ENCODE measurements at regions not wholly inside any gene's neighbourhood (a gene's known extent, or its start where the extent isn't known, plus 50 kb on each side); places are given as distances from the start of the nearest gene placed in this dataset.

- intact Hi-C loops (cut with micrococcal nuclease) = no loop called here
- H3K4me2 ChIP-seq (ENCODE audit: low read length) = no peak overlapping the region
- TF ChIP-seq EZH2 (IDR thresholded peaks at IDR 0.05; ENCODE audit: low read length, unreplicated experiment) (no peak), EZH2phosphoT487 (IDR thresholded peaks at IDR 0.05; ENCODE audit: borderline replicate concordance, low read length) (no peak)
- TF ChIP-seq, protein P1, sequence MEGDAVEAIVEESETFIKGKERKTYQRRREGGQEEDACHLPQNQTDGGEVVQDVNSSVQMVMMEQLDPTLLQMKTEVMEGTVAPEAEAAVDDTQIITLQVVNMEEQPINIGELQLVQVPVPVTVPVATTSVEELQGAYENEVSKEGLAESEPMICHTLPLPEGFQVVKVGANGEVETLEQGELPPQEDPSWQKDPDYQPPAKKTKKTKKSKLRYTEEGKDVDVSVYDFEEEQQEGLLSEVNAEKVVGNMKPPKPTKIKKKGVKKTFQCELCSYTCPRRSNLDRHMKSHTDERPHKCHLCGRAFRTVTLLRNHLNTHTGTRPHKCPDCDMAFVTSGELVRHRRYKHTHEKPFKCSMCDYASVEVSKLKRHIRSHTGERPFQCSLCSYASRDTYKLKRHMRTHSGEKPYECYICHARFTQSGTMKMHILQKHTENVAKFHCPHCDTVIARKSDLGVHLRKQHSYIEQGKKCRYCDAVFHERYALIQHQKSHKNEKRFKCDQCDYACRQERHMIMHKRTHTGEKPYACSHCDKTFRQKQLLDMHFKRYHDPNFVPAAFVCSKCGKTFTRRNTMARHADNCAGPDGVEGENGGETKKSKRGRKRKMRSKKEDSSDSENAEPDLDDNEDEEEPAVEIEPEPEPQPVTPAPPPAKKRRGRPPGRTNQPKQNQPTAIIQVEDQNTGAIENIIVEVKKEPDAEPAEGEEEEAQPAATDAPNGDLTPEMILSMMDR (conservative IDR thresholded peaks at IDR 0.05; ENCODE audit: low read depth, low read length) = no peak
- H3K4me1 ChIP-seq (ENCODE audit: insufficient read depth, low read length) = no peaks in the 10 kb centered on the region
- ChIA-PET POLR2A (ENCODE audit: unreplicated experiment) (no interaction called here), CTCF (no interaction called here)
- H3F3A ChIP-seq (ENCODE audit: low read length, unreplicated experiment) = no peaks in the 10 kb centered on the region
- H3K79me2 ChIP-seq (ENCODE audit: low read length) = no peaks in the 10 kb centered on the region
- no peak overlapping the region for H2AFZ ChIP-seq (ENCODE audit: low read length)
- H3K36me3 ChIP-seq (ENCODE audit: low read depth, low read length) = no peaks in the 10 kb centered on the region
- BruUV-seq (replicated peaks) = no TSS peak
- no peaks in the 10 kb centered on the region for H3K9me2 ChIP-seq (replicated peaks; ENCODE audit: low read length)
- no peaks in the 10 kb centered on the region for H3K9me3 ChIP-seq (ENCODE audit: low read length)
- H3K27ac ChIP-seq (ENCODE audit: low read length) = no peak overlapping the region
- no peak overlapping the region for H3K9ac ChIP-seq (ENCODE audit: low read length)
- no peak overlapping the region for H3K4me3 ChIP-seq (ENCODE audit: low read length)
- ATAC-seq (no peak), DNase-seq (no peak)
- no peaks in the 10 kb centered on the region for H4K20me1 ChIP-seq (ENCODE audit: low read length)
- H3K27me3 ChIP-seq (ENCODE audit: low read length) = peaks cover 90% of the 10 kb centered on the region
Measured at GRCh38 chr20:24370249-24370648, 99.2 kb upstream of the SYNDIG1 start.

DNA sequence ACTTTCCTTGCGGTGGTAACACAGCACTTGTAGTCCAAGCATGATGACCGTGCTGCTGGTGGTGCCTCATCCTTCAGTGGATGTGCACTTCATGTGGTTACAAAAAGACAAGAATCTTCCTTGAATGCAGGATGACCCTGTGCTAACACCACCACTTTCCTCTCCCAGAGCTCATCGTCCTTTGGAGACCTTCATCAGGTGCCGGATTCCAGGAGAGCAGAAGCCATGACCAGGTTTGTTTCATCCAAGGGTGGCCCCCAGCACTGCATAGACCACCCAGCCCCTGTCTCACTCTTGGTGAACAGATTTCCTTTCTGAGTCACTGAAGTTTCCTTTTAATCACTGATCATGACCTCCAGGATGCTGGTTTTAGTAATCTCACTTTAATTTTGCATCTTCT, 101.2 kb upstream of the SYNDIG1 start:
- intact Hi-C loops (cut with micrococcal nuclease) = no loop called here

GRCh38 chr20:24366336-24367004, 103.0 kb upstream of the SYNDIG1 start:
- ChIA-PET CTCF (no interaction called here), POLR2A (ENCODE audit: unreplicated experiment) (no interaction called here)
- no TSS peak for BruUV-seq (replicated peaks)
- H4K20me1 ChIP-seq (ENCODE audit: low read length) = no peaks in the 10 kb centered on the region
- no peak overlapping the region for H3K9ac ChIP-seq (ENCODE audit: low read length)
- no peaks in the 10 kb centered on the region for H3F3A ChIP-seq (ENCODE audit: low read length, unreplicated experiment)
- ATAC-seq (no peak), DNase-seq (no peak)
- H3K4me1 ChIP-seq (ENCODE audit: insufficient read depth, low read length) = no peaks in the 10 kb centered on the region
- no peak overlapping the region for H2AFZ ChIP-seq (ENCODE audit: low read length)
- peaks cover 81% of the 10 kb centered on the region for H3K27me3 ChIP-seq (ENCODE audit: low read length)
- no peaks in the 10 kb centered on the region for H3K79me2 ChIP-seq (ENCODE audit: low read length)
- H3K27ac ChIP-seq (ENCODE audit: low read length) = no peak overlapping the region
- no peaks in the 10 kb centered on the region for H3K36me3 ChIP-seq (ENCODE audit: low read depth, low read length)
- no peak overlapping the region for H3K4me2 ChIP-seq (ENCODE audit: low read length)
- 0 out of 2 replicates have a peak, but pooled peaks cover 6% of the 10 kb centered on the region for H3K9me3 ChIP-seq (ENCODE audit: low read length)
- intact Hi-C loops (cut with micrococcal nuclease) = no loop called here
- TF ChIP-seq, protein P1 (conservative IDR thresholded peaks at IDR 0.05; ENCODE audit: low read depth, low read length) = no peak
- no peak for TF ChIP-seq EZH2 (IDR thresholded peaks at IDR 0.05; ENCODE audit: low read length, unreplicated experiment)
- no peak for TF ChIP-seq EZH2phosphoT487 (IDR thresholded peaks at IDR 0.05; ENCODE audit: borderline replicate concordance, low read length)
- H3K9me2 ChIP-seq (replicated peaks; ENCODE audit: low read length) = no peaks in the 10 kb centered on the region
- no peak overlapping the region for H3K4me3 ChIP-seq (ENCODE audit: low read length)

More for the DNA sequence above, 101.2 kb upstream of the SYNDIG1 start:
- POLR2A ChIA-PET (ENCODE audit: unreplicated experiment) = no interaction called here
- H4K20me1 ChIP-seq (ENCODE audit: low read length) = no peaks in the 10 kb centered on the region
- H3K9me3 ChIP-seq (ENCODE audit: low read length) = no peaks in the 10 kb centered on the region
- no peaks in the 10 kb centered on the region for H3K9me2 ChIP-seq (replicated peaks; ENCODE audit: low read length)
- no peak for TF ChIP-seq EZH2 (IDR thresholded peaks at IDR 0.05; ENCODE audit: low read length, unreplicated experiment)
- TF ChIP-seq EZH2phosphoT487 (IDR thresholded peaks at IDR 0.05; ENCODE audit: borderline replicate concordance, low read length) = no peak
- TF ChIP-seq, protein P1 (conservative IDR thresholded peaks at IDR 0.05; ENCODE audit: low read depth, low read length) = no peak
- H3K4me2 ChIP-seq (ENCODE audit: low read length) = no peak overlapping the region
- BruUV-seq (replicated peaks) = no TSS peak
- peaks cover 88% of the 10 kb centered on the region for H3K27me3 ChIP-seq (ENCODE audit: low read length)
- no peak overlapping the region for H3K27ac ChIP-seq (ENCODE audit: low read length)
- no peaks in the 10 kb centered on the region for H3K79me2 ChIP-seq (ENCODE audit: low read length)
- H3F3A ChIP-seq (ENCODE audit: low read length, unreplicated experiment) = no peaks in the 10 kb centered on the region
- H3K4me1 ChIP-seq (ENCODE audit: insufficient read depth, low read length) = no peaks in the 10 kb centered on the region
- CTCF ChIA-PET = no interaction called here
- H3K9ac ChIP-seq (ENCODE audit: low read length) = no peak overlapping the region
- no peaks in the 10 kb centered on the region for H3K36me3 ChIP-seq (ENCODE audit: low read depth, low read length)
- ATAC-seq = no peak
- no peak overlapping the region for H2AFZ ChIP-seq (ENCODE audit: low read length)
- no peak overlapping the region for H3K4me3 ChIP-seq (ENCODE audit: low read length)
- DNase-seq = no peak
